Activated CD4-positive, alpha-beta memory T cell treated with anti-CD3 and anti-CD28 coated beads, Interleukin-2, amount 10 ng/mL, durations not matched to agents 7 days and 5 days (primary cell): ENCODE measurements at regions not wholly inside any gene's neighbourhood (a gene's known extent, or its start where the extent isn't known, plus 50 kb on each side); places are given as distances from the start of the nearest gene placed in this dataset.

Source experiments
- CTCF ChIA-PET: fragments of 350-600 bp; sonication (Branson Sonifier 250); formaldehyde crosslinking; loops from one replicate; lab custom pipeline; 2021; ENCODE audit warnings: antibody characterized with exemption, inconsistent platforms; lab: Charles Lee
- POLR2A ChIA-PET: fragments of 350-600 bp; sonication (Branson Sonifier 250); formaldehyde crosslinking; loops from one replicate; lab custom pipeline; 2021; ENCODE audit warnings: antibody characterized with exemption; lab: Charles Lee
- DNase-seq: peaks from one replicate; pipeline ENCODE4 v3.0.0-alpha.2; 2020
- H3K27ac Mint-ChIP-seq: one replicate; pipeline ENCODE4 v1.8.0; 2021; ENCODE audit warnings: mild to moderate bottlenecking, mixed read lengths
- H3K27me3 Mint-ChIP-seq: one replicate; pipeline ENCODE4 v1.8.0; 2021; ENCODE audit warnings: mixed read lengths
- H3K36me3 Mint-ChIP-seq: one replicate; pipeline ENCODE4 v1.8.0; 2021; ENCODE audit warnings: low read depth, mixed read lengths
- H3K4me1 Mint-ChIP-seq: one replicate; pipeline ENCODE4 v1.8.0; 2021; ENCODE audit warnings: mixed read lengths
- H3K4me3 Mint-ChIP-seq: one replicate; pipeline ENCODE4 v1.8.0; 2021; ENCODE audit warnings: mild to moderate bottlenecking, mixed read lengths
- H3K9me3 Mint-ChIP-seq: one replicate; pipeline ENCODE4 v1.8.0; 2021; ENCODE audit warnings: mixed read lengths

DNA sequence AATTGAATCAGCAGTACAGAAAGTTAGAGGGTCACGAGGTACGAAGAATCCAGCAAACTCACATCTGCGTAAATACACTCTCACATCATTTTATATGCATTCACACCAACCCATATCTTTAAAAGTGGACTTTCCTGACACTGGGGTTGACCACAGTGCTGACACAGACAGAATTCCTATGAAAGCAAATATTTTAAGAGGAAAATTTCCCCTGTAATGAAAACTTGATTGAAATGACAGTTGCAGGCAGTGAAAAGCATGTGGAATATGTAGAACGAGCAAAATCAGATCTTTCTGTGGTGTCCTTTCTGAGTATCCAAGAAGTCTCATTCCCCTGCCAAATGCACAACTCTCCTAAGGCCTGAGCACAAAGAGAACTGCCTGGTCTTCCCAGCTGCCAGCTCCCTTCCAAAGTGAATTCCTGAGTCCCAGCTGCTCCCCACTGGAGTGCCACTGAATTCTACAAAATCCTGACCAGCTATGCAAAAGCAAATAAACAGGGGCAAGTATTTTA is 50.5 kb upstream of the FAM9C start:
- H3K9me3 Mint-ChIP-seq = no peaks in the 10 kb centered on the region
- no peaks in the 10 kb centered on the region for H3K27me3 Mint-ChIP-seq
- ChIA-PET POLR2A (interaction anchor here (0.7 to 24.1 kb wide), 5 partner anchors 92 to 393 kb away, joined by 3 to 1502 read pairs (median 4); partner anchors contain the start of gene TMSB4X), CTCF (interaction anchor here (13.0 kb wide), 1 partner anchor 144 kb away, joined by 273 read pairs; no protein-coding TSS in a partner anchor)
- no peak for DNase-seq
- H3K36me3 Mint-ChIP-seq = peaks cover 11% of the 10 kb centered on the region
- peak overlapping the region; percentile 99 for H3K27ac Mint-ChIP-seq
- peaks cover 89% of the 10 kb centered on the region for H3K4me1 Mint-ChIP-seq
- peak overlapping the region; percentile 24 for H3K4me3 Mint-ChIP-seq

GRCh38 chrX:13094374-13094773 is 50.0 kb upstream of the FAM9C start:
- Mint-ChIP-seq H3K9me3 (no peaks in the 10 kb centered on the region), H3K27me3 (no peaks in the 10 kb centered on the region), H3K4me3 (peak overlapping the region; percentile 80), H3K27ac (peak overlapping the region; percentile 99), H3K36me3 (peaks cover 11% of the 10 kb centered on the region), H3K4me1 (peaks cover 88% of the 10 kb centered on the region)
- ChIA-PET POLR2A (interaction anchor here (1.0 to 24.1 kb wide), 4 partner anchors 91 to 394 kb away, joined by 3 to 1502 read pairs (median 192); partner anchors contain the start of gene TMSB4X), CTCF (interaction anchor here (4.2 to 13.0 kb wide), 2 partner anchors 143 to 394 kb away, joined by 45 to 273 read pairs; no protein-coding TSS in a partner anchor)
- DNase-seq = no peak
